ENCODE measurements at regions not wholly inside any gene's neighbourhood (a gene's known extent, or its start where the extent isn't known, plus 50 kb on each side); places are given as distances from the start of the nearest gene placed in this dataset.

GRCh38 chr1:5526822-5527551 is 465.2 kb downstream of the NPHP4 start:
- intact Hi-C loops (cut with micrococcal nuclease) = no loop called here

DNA sequence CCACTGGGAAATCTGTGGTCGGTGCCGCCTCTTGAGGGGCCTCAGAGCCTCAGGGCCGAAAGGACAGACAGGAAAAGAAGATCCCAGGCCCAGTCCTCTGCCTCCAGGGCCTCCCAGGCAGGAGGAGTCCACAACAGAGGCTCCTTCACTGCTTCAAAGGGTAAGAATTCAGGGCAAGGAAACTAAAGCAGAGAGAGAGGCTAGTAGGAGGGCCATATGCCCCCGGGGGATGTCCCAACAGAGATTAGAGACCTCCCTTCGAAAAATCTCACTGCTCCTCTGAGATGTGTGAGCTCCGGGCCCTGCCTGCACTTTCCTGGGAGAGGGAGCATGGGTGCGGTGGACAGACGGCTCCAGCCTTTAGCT is 465.9 kb downstream of the NPHP4 start:
- intact Hi-C loops (cut with micrococcal nuclease) = no loop called here

DNA sequence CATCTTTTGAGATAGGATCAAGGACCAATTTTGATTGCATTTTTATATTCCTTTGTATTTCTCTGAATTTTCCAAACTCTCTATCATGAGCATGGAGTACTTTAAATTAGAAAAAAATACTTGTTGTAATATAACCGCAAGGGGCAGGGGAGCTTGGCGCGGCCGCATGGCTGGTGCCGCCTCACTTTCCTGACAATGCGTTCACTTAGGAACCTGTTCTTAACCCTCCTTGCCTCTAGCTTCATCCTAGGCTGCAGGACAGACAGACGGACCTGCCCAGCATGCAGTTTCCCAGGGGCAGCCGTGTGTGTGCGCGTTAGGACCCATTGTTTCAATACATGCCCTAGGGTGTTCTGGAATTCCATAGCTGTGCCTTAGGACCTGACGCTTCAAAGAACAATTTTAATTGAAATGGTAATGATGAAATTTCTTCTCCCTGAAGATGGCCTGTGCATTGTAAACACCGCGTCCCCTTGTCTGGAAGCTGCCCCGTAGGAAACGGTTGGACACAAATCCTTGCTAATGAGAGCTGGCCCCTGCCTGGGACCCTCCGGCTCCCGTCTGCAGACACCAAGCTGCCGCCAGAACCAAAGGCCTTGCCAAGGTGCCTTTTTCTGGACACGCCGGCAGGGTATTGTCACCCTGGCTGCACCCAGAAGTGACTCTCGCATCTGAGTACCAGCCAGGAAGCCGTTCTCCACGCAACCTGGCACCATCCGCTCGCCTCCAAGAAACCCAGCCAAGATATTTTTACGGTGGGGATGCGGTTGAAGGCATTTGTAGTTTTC is 466.4 kb downstream of the NPHP4 start:
- intact Hi-C loops (cut with micrococcal nuclease) = no loop called here

DNA sequence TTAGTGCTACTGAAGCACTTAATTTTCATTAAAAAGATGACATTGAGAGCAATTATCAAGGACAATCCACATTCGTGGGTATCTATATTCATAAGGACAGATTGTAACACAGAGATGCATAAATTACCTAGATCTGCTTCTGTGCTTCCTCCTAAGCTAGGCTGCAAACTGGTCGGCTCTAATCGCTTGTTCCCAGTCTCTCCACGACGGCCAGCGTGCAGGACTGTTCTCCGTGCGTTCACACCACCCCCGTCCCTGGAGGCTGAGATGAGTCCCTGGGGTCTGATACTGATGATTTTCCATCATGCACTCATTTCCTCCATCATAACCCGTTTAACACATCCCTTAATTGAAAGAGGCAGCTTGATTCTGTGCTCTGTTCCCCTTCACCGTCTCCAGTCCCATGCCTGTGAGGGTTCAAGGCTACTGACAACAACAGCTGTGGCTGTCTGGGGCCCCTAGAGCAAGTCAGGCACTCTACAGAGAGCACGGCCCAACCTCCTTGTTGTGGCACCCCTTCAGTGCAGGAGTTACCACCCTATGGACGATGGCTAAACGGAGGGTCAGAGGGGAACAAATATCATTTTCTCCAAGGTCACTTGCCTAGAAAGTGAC is 469.6 kb downstream of the NPHP4 start:
- intact Hi-C loops (cut with micrococcal nuclease) = no loop called here

GRCh38 chr1:5519366-5520135 is 472.7 kb downstream of the NPHP4 start:
- intact Hi-C loops (cut with micrococcal nuclease) = no loop called here

DNA sequence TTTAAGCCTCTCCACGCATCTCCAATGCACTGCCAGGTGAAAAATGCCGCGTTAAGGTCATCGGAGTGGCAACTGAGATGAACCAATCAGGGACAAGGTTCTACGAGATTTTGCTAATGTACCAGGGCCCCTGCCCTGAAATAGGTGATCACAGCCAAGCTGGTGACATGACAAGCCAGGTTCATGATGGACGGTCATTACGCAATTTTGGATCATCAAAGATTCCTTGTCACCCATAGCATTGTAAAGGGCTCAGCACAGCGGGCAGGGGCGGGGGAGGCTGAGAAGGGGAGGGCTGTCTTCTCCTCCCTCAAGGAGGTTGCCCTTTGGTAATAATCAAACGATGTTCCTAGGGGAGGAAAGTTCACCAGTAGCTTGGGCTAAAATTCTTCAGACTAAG is 475.5 kb downstream of the NPHP4 start:
- intact Hi-C loops (cut with micrococcal nuclease) = no loop called here

- intact Hi-C loops (cut with micrococcal nuclease) = no loop called here
These were observed 476.7 kb downstream of the NPHP4 start for GRCh38 chr1:5515501-5515900.

DNA sequence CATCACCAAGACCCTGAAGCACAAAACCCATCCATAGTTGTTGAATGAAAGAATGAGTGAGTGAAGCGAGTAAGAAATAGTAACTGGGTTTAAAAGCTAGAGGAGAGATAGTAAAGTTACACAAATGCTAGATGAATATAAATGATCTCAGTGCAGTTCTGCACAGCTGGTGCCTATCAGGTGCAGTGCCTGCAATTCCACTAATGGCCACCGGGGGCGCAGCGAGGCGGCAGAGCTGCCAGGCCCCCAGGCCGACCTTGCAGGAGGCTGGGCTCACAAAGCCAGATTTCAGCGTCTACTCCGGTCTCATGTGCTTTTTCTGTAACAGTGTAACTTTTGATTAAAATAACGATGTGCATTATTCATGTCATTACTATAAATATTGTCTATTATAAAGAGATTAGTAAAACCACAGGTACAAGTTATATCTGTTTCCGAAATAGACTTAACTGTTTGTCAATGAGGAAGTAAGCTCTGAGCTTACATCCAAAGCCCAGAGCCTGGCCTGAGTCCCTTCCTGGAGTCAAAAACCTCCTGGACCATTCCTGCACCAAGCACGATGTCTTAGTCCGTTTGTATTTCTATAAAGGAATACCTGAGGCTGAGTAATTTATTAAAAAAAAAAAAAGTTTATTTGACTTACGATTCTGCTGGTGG is 477.6 kb downstream of the NPHP4 start:
- intact Hi-C loops (cut with micrococcal nuclease) = loop anchor here (5.0 kb wide), 1 partner anchor 403 kb away; no protein-coding TSS in a partner anchor

DNA sequence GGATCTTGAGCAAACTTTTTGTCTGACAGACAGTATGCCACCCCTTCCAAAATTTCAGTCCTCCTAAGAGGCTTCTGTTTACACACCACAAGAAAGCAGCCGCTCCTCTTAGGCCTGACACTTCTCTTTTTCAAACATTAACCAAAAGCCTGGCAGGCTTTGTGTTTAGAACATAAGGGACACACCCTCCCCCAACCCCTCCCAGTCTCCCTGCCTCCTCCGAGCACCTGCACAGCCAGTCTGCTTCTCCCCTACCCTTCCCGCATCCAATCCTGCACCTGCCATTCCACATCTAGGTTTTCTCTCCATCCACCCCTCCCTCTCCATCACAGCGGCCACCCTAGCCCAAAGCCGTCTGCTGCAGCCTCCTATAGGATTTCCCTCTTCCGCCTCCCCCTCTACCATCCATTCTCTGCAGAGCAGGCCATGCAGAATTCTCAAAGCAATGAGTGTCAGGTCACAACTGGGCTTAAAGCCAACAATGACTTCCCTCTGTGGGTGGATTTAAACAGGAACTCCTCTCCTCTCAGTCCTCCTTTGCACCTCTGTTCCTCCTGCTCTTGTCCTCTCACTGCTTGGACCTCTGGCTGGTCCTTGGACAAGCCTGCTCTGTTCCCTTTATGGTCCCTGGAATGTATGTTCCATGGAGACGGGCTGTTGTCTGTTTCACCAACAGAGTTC is 478.2 kb downstream of the NPHP4 start:
- intact Hi-C loops (cut with micrococcal nuclease) = loop anchor here (5.0 kb wide), 1 partner anchor 403 kb away; no protein-coding TSS in a partner anchor

- intact Hi-C loops (cut with micrococcal nuclease) = loop anchor here (5.0 kb wide), 1 partner anchor 404 kb away; no protein-coding TSS in a partner anchor
These were observed 479.0 kb downstream of the NPHP4 start for GRCh38 chr1:5513179-5513578.

- intact Hi-C loops (cut with micrococcal nuclease) = loop anchor here (5.0 kb wide), 1 partner anchor 406 kb away; no protein-coding TSS in a partner anchor
These were observed 480.7 kb downstream of the NPHP4 start for GRCh38 chr1:5511381-5512097.

DNA sequence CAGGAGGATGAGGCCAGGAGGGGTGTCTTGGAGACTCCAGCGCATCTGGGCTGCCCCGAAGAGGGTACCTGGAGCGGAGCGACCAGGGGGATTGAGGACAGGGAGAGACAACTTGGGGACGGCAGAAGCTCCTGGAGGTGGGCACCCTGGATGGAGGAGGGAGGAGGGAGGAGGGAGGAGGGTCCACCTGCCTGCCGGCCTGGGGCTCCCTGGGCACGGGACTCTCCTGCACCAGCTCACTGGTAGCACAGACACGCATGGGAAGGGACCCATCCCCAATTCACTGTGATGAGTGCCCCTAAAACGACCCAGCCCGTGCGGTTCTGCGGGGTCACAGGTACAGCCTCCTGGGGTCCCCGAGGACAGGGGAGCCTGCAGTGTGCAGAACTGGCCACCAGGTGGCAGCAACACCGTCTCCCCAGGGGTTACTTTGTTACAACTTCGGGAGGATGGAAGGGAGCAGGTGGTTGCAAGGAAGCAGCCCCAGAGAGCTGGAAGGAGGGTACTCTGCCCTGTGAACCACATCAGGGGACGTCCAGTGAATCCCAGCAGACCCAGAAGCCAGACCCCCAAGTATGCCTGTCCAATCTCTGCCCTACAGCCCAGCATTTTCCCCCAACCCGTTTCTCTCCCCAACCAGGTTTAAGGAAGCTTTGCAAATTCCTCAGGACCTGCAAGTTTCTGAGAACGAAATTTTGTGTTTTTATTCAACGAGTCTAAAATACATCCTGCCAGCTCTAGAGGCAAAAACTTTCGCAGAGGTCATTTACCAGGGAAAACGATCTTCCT is 482.4 kb downstream of the NPHP4 start:
- intact Hi-C loops (cut with micrococcal nuclease) = loop anchor here (5.0 kb wide), 1 partner anchor 407 kb away; no protein-coding TSS in a partner anchor

GRCh38 chr1:5508669-5509330 is 483.4 kb downstream of the NPHP4 start:
- intact Hi-C loops (cut with micrococcal nuclease) = no loop called here

- intact Hi-C loops (cut with micrococcal nuclease) = no loop called here
These were observed 484.9 kb downstream of the NPHP4 start for GRCh38 chr1:5507340-5507739.

DNA sequence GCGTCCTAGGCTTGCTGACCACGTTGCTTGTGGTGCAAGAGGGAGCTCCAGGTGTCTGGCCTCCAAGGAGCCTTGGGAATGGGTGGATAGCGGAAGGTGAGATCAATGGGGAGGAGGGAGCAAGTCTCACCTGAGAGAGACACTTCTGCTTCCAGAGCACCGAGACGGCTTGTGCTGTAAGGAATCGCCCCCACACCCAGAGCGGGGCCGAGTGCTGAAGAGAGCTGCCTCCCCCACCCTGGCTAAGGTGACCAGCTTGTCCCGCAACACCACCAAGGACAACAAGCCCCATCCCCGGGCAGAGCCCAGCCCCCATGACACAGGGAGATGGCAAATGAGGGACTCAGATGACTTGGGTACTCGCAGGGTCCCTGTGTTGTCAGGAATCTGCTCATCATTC is 485.6 kb downstream of the NPHP4 start:
- intact Hi-C loops (cut with micrococcal nuclease) = no loop called here

DNA sequence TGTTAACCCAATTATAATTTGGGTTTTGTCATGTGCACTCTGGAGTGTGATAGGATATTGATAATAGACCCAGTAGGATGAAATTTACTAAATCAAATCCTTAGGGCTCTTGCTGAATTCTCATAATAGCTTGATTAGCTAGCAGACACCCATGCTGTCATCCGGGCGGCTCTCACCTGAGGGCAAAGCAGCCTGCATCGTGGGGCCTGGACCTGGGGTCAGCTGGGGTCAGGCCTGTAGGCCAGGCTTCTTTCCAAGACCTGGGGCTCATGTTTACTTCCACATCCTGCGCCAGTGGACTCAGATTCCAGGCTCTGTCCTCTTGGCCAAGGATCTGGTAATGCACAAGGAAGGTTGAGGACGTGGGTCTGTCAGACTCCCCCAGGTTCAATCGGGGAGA is 486.3 kb downstream of the NPHP4 start:
- intact Hi-C loops (cut with micrococcal nuclease) = no loop called here

DNA sequence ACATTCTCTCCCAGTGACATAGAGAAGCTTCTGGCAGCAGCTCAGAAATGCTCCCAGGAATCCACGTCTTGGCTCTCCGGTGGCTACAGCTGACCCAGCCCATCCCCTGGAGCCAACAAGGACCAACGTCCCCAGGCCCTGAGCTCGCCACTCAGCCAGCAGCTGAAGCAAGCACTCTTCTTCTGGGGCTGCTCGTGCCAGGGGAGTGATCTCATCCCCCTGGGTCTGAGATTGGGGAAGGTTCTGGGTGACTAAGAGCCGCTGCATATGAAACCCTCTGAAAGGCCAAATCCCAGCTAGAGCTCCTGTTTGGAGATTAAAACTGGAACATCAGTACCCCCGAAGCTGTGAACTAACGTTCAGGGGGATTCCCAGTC is 487.9 kb downstream of the NPHP4 start:
- intact Hi-C loops (cut with micrococcal nuclease) = no loop called here
